HepG2 (cell line): ENCODE measurements at regions not wholly inside any gene's neighbourhood (a gene's known extent, or its start where the extent isn't known, plus 50 kb on each side); places are given as distances from the start of the nearest gene placed in this dataset.

Experiments used
- HCFC1 ChIP-seq: fragments of 150-350 bp; IDR thresholded peaks from 2 replicates; pipeline ENCODE4 v1.6.1; 2014; ENCODE audit warnings: low read depth, low read length
- MTA1 ChIP-seq: sonication (generic); formaldehyde crosslinking; IDR thresholded peaks from 2 replicates; pipeline ENCODE4 v1.4.0; 2020; ENCODE audit warnings: missing genetic modification reagents, mild to moderate bottlenecking, borderline replicate concordance
- NRL ChIP-seq: sonication (generic); formaldehyde crosslinking; IDR thresholded peaks from 2 replicates; pipeline ENCODE4 v1.5.0; 2020; ENCODE audit warnings: missing genetic modification reagents, mild to moderate bottlenecking, moderate library complexity, borderline replicate concordance
- SATB2 ChIP-seq: sonication (generic); formaldehyde crosslinking; IDR thresholded peaks from 2 replicates; pipeline ENCODE4 v1.5.0; 2020; ENCODE audit warnings: missing genetic modification reagents
- ZNF251 ChIP-seq: sonication (generic); formaldehyde crosslinking; IDR thresholded peaks from 2 replicates; pipeline ENCODE4 v1.9.0; 2021; ENCODE audit warnings: mild to moderate bottlenecking, missing genetic modification reagents
- ZNF720 ChIP-seq: sonication (generic); formaldehyde crosslinking; IDR thresholded peaks from 2 replicates; pipeline ENCODE4 v1.4.0; 2020; ENCODE audit warnings: missing genetic modification reagents
- ZNF749 ChIP-seq: sonication (generic); formaldehyde crosslinking; IDR thresholded peaks from 2 replicates; pipeline ENCODE4 v1.8.0; 2022; ENCODE audit warnings: mild to moderate bottlenecking, missing genetic modification reagents, moderate library complexity, borderline replicate concordance
- TF ChIP-seq, protein P1 (sequence below): IDR thresholded peaks from 2 replicates; pipeline ENCODE4 v1.6.1; 2016; ENCODE audit warnings: low read depth, missing genetic modification reagents, missing compliant biosample characterization
- TF ChIP-seq, protein P2 (sequence below): sonication (generic); formaldehyde crosslinking; IDR thresholded peaks from 2 replicates; pipeline ENCODE4 v1.8.0; 2022; ENCODE audit warnings: mild to moderate bottlenecking, missing genetic modification reagents
- TF ChIP-seq, protein P3 (sequence below): sonication (generic); formaldehyde crosslinking; IDR thresholded peaks from 2 replicates; pipeline ENCODE4 v1.8.1; 2023; ENCODE audit warnings: mild to moderate bottlenecking, moderate library complexity, missing genetic modification reagents

DNA sequence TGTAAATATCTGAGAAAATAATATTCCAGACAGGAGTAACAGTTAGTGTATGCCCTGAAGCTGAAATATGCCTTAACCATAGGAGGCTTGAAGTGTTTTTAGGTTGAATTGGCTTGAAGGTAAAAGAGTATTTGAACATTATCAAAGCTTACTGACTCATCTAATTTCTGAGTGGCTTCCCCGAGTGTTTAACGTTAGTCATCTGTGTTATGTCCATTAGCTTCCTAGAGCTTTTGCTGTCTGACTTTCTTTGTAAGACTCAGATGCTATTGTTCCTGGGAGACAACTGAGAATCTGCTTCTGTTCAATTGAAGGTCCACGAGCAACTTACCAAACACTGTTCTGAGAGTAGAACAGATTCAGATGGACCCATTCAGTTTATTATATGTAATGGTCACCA is 656.8 kb upstream of the NECTIN3 start (continued):
- TF ChIP-seq, protein P1, sequence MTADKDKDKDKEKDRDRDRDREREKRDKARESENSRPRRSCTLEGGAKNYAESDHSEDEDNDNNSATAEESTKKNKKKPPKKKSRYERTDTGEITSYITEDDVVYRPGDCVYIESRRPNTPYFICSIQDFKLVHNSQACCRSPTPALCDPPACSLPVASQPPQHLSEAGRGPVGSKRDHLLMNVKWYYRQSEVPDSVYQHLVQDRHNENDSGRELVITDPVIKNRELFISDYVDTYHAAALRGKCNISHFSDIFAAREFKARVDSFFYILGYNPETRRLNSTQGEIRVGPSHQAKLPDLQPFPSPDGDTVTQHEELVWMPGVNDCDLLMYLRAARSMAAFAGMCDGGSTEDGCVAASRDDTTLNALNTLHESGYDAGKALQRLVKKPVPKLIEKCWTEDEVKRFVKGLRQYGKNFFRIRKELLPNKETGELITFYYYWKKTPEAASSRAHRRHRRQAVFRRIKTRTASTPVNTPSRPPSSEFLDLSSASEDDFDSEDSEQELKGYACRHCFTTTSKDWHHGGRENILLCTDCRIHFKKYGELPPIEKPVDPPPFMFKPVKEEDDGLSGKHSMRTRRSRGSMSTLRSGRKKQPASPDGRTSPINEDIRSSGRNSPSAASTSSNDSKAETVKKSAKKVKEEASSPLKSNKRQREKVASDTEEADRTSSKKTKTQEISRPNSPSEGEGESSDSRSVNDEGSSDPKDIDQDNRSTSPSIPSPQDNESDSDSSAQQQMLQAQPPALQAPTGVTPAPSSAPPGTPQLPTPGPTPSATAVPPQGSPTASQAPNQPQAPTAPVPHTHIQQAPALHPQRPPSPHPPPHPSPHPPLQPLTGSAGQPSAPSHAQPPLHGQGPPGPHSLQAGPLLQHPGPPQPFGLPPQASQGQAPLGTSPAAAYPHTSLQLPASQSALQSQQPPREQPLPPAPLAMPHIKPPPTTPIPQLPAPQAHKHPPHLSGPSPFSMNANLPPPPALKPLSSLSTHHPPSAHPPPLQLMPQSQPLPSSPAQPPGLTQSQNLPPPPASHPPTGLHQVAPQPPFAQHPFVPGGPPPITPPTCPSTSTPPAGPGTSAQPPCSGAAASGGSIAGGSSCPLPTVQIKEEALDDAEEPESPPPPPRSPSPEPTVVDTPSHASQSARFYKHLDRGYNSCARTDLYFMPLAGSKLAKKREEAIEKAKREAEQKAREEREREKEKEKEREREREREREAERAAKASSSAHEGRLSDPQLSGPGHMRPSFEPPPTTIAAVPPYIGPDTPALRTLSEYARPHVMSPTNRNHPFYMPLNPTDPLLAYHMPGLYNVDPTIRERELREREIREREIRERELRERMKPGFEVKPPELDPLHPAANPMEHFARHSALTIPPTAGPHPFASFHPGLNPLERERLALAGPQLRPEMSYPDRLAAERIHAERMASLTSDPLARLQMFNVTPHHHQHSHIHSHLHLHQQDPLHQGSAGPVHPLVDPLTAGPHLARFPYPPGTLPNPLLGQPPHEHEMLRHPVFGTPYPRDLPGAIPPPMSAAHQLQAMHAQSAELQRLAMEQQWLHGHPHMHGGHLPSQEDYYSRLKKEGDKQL: no peak
- TF ChIP-seq NRL (CRISPR knock-in tag) (no peak), HCFC1 (no peak), SATB2 (CRISPR knock-in tag) (no peak), ZNF749 (CRISPR knock-in tag) (no peak), MTA1 (CRISPR knock-in tag) (no peak), ZNF251 (no peak), ZNF720 (CRISPR knock-in tag) (no peak)
- TF ChIP-seq, protein P2, sequence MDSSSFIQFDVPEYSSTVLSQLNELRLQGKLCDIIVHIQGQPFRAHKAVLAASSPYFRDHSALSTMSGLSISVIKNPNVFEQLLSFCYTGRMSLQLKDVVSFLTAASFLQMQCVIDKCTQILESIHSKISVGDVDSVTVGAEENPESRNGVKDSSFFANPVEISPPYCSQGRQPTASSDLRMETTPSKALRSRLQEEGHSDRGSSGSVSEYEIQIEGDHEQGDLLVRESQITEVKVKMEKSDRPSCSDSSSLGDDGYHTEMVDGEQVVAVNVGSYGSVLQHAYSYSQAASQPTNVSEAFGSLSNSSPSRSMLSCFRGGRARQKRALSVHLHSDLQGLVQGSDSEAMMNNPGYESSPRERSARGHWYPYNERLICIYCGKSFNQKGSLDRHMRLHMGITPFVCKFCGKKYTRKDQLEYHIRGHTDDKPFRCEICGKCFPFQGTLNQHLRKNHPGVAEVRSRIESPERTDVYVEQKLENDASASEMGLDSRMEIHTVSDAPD: no peak
- TF ChIP-seq, protein P3, sequence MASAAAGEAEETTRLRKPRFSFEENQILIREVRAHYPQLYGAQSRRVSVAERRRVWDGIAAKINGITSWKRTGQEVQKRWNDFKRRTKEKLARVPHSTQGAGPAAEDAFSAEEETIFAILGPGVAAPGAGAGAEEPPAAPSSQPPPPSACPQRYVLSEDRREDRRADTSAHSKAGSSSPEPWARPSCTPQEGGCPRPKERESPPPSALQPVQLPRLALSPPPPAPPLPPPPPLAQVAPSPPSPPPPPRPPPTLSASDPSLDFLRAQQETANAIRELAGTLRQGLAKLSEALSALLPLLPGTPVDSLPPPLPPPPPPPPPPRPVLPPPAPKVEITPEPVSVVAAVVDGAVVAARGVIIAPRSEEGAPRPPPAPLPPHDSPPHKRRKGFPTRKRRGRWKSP (CRISPR knock-in tag): no peak
